AG04449 (cell line): ENCODE measurements at regions not wholly inside any gene's neighbourhood (a gene's known extent, or its start where the extent isn't known, plus 50 kb on each side); places are given as distances from the start of the nearest gene placed in this dataset.
"Not testable (repeated sequence)": the region's sequence is repeated elsewhere in the genome, so short reads cannot be mapped to it uniquely, and the experiment has no call there.

Experiments used
- CTCF ChIA-PET: fragments of 350-600 bp; formaldehyde crosslinking; extraction: SDS; loops from one replicate; lab custom pipeline; 2021; ENCODE audit warnings: antibody characterized with exemption; lab: Yijun Ruan, JAX
- POLR2A ChIA-PET: fragments of 400-600, 350-600 bp; formaldehyde crosslinking; extraction: SDS; loops from one replicate; lab custom pipeline; 2020; ENCODE audit warnings: antibody characterized with exemption, inconsistent platforms; lab: Yijun Ruan, JAX
- DNase-seq: peaks from one replicate; pipeline ENCODE4 v3.0.0-alpha.2; 2010; ENCODE audit warnings: low read depth, low spot score
- H3K4me3 ChIP-seq: 2 replicates; pipeline ENCODE4 v1.5.1; 2011; ENCODE audit warnings: low read depth, mild to moderate bottlenecking, control low read depth, low read length
- TF ChIP-seq, protein P1 (sequence below): IDR thresholded peaks from one replicate; pipeline ENCODE4 v1.5.1; 2011; ENCODE audit warnings: mild to moderate bottlenecking, moderate library complexity, low read length, control low read depth, inconsistent platforms; ENCODE audit not compliant: insufficient read depth; ENCODE audit errors: missing control alignments

DNA sequence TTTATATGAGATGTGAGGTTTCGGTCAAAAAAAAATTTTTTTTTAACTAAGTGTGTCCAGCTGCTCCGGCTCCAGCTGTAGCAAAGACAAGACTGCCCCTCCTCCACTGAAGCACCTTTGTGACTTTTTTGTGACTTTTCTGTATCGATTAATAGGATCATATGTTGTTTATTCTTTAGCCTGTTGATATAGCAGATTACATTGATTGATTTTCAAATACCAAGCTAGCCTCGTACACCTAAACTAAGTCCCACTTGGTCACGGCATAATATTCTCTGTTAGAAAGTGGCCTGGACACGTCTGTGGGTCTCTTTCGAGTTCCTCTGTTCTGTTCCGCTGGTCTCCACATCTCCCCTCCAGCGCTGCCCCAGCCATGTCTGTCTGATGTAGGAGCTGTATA, 126.8 kb downstream of the IGLL1 start:
- no peak for DNase-seq
- TF ChIP-seq, protein P1, sequence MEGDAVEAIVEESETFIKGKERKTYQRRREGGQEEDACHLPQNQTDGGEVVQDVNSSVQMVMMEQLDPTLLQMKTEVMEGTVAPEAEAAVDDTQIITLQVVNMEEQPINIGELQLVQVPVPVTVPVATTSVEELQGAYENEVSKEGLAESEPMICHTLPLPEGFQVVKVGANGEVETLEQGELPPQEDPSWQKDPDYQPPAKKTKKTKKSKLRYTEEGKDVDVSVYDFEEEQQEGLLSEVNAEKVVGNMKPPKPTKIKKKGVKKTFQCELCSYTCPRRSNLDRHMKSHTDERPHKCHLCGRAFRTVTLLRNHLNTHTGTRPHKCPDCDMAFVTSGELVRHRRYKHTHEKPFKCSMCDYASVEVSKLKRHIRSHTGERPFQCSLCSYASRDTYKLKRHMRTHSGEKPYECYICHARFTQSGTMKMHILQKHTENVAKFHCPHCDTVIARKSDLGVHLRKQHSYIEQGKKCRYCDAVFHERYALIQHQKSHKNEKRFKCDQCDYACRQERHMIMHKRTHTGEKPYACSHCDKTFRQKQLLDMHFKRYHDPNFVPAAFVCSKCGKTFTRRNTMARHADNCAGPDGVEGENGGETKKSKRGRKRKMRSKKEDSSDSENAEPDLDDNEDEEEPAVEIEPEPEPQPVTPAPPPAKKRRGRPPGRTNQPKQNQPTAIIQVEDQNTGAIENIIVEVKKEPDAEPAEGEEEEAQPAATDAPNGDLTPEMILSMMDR: no peak
- CTCF ChIA-PET: no interaction called here
- no peak overlapping the region for H3K4me3 ChIP-seq
- POLR2A ChIA-PET: no interaction called here

DNA sequence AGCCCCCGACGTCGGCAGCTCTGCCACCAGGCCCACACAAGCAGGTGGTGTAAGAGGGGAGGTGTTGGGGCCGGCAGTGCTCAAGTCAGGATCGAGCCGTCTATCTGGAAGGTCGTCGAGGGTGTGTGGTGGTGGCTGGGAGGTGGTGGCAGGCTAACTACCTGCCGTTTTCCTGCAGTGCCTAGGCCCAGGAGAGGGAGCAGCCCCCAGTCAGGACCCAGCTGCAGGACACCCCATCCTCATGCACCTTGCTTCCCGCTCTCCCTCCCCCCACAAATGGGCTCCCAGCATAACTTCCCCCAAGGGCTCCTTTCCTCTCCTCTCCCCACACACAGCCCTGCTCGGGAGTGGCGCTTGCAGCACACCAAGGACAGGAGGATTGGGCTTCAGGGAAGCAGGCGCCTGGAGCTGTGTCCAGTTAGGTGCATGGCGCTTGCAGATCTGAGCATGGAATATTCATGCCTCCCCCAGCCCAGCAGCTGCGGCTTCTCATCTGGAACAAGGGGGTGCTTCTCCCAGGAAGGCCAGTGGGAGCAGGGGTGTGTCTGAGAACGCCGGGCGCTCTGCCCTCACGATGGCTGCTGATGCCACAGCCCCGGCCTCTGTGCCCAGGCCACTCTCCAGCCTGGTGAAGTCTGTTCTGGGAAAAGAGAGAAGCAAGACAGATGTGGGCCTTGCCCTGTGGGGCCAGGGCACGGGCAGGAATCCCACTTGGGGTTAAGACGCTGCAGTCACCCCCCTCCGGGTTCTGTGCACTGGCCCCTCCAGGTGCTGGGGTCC, 127.7 kb downstream of the IGLL1 start:
- CTCF ChIA-PET: no interaction called here
- POLR2A ChIA-PET: no interaction called here

DNA sequence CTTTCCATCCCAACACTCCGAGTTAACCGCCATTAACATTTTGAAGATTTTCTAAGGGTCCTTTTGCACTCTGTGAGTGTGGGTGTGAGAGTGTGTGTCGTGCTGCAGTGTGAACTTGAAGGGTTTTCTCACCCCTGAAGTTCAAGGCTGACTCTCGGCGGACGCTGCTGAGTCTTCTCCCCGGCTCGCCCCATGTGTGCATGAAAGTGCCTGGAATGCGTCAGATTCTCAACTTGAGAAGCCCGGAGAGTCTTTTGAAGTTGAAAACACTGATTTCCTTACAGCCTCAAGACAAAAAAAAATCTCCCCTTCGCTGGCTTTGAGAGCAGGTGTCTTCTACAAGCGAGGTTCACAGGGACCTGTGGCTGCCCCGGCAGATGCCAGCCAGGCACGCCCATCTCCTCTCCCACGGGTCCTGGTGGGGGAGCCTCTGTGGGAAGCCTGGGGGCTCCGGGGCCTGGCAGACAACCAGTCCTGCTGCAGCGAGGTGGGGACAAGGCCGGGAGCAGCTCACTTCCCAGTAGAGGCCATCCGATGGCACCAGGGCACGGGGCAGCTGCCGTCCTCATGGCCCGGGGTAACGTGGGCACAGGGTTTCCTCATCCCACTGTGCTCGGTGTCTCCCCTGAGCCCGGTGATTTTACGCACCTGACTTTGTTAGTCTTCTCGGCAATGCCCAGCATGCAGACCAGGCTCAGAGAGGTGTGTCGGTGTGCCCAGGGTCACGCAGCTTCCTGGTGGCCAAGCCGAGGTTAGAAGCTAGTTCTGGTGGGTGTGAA, 128.4 kb downstream of the IGLL1 start:
- DNase-seq, CTCF ChIA-PET, POLR2A ChIA-PET, H3K4me3 ChIP-seq: not testable (repeated sequence)

More for the DNA sequence above, 127.7 kb downstream of the IGLL1 start:
- H3K4me3 ChIP-seq: no peak overlapping the region
- TF ChIP-seq, protein P1: no peak
- DNase-seq: no peak

DNA sequence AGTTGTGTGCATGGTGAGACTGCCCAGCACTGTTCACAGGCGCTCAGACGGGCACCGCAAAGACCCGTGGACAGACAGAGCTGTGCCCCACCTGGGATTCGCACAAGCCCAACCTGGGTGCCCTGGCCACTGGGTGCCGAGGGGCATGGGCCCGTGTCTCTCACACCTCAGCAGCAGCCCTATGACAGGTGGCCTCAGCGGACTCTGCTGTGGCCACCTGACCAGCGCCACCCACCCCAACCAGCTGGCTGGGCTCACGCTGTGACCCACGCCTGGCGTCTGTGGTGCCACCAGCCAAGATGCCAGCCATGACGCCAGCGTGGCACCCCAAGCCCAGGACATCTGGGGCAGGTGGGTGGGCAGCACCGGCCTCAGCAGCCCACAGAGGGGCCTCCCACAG, 129.3 kb downstream of the IGLL1 start:
- DNase-seq, POLR2A ChIA-PET, CTCF ChIA-PET, H3K4me3 ChIP-seq: not testable (repeated sequence)

DNA sequence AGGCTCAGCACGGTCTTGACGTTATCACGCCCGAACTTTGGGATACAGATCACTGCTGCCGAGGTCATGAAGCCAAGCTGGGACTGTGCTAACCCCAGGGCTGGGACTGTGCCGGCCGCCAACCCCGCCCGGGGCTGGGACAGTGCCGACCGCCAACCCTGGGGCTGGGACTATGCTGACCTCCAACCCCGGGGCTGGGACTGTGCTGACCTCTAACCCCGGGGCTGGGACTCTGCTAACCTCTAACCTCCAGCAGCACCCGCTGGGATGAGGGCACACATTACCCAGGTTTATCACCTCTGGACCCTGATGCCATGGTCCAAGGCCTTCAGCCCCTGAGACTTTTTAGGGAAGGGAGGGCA, 129.7 kb downstream of the IGLL1 start:
- TF ChIP-seq, protein P1: no peak
- no peak for DNase-seq
- POLR2A ChIA-PET: no interaction called here
- CTCF ChIA-PET: no interaction called here
- no peak overlapping the region for H3K4me3 ChIP-seq

DNA sequence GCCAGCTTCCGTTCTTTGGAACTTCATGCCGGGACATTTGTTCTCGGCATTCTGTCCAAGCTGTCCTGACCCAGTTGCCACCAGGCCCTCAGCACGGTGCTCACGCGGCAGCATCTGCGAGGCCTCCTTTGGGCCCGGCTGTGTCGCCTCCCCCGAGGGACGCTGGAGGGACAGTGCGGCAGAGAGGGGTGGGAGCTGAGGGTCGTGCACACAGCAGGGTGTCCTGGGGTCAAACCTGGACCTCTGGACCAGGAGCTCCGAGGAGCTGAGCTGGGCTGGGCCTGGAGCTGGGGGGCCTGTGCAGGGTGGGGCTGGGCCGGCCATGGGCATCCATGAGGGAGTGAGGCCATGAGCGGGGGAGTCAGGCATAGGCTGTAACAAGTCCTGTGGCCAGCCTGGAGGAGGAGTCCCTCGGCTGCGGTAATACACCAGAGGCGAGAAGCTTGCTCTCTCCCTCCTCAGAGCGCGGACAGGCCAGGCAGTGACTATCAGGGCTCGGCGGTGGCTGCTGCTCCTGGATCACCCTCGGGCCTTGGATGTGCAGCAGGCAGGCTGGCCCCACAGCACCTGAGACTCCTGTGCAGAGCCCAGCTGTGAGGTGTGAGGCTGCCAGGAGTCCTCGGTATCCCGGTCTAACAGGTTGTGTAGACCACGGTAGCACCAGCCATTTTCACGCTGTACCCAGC, 130.2 kb downstream of the IGLL1 start:
- H3K4me3 ChIP-seq, DNase-seq, CTCF ChIA-PET, POLR2A ChIA-PET: not testable (repeated sequence)

DNA sequence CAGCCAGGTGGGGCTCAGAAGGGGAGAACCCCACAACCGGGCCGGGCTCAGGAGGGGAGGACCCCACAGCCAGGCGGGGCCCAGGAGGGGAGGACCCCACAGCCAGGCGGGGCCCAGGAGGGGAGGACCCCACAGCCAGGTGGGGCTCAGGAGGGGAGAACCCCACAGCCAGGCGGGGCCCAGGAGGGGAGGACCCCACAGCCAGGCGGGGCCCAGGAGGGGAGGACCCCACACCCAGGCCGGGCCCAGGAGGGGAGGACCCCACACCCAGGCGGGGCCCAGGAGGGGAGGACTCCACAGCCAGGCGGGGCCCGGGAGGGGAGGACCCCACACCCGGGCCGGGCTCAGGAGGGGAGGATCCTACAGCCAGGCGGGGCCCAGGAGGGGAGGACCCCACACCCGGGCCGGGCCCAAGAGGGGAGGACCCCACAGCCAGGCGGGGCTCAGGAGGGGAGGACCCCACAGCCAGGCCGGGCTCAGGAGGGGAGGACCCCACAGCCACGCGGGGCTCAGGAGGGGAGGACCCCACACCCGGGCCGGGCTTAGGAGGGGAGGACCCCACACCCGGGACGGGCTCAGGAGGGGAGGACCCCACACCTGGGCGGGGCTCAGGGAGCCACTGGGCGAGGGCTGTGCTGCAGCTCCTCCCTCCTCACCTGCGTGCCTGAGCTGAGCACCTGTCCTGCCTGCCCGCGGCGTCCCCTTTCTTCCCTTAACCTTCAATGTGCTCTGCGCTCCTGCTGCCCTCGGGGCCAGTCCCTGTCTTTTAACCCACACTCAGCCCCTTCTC, 131.4 kb downstream of the IGLL1 start:
- DNase-seq, H3K4me3 ChIP-seq, POLR2A ChIA-PET, CTCF ChIA-PET: not testable (repeated sequence)
